ENCODE measurements at regions not wholly inside any gene's neighbourhood (a gene's known extent, or its start where the extent isn't known, plus 50 kb on each side); places are given as distances from the start of the nearest gene placed in this dataset.
"Not testable (repeated sequence)": the region's sequence is repeated elsewhere in the genome, so short reads cannot be mapped to it uniquely, and the experiment has no call there.

GRCh38 chr13:86253497-86253896 is 454.3 kb upstream of the SLITRK6 start:
- intact Hi-C loops (cut with DNase I); DNase-seq: not testable (repeated sequence)

DNA sequence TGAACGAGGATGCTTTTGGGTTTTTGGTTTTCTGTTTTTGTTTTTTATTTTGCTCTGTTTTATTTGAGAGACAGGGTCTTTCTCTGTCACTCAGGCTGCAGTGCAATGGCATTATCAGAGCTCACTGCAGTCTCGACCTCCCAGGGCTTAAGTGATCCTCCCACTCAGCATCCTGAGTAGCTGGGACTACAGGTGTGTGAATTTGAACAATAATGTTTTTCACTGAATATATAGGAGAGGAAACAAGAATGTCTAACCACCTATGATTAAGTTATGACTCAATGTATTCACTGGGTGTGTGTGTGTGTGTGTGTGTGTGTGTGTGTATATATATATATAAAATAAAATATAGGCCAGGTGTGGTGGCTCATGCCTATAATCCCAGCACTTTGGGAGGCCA is 456.6 kb upstream of the SLITRK6 start:
- DNase-seq; intact Hi-C loops (cut with DNase I): not testable (repeated sequence)

- intact Hi-C loops (cut with DNase I), result no loop called here
- DNase-seq, result no peak
Observed at GRCh38 chr13:86269511-86269910, 470.3 kb upstream of the SLITRK6 start.

DNA sequence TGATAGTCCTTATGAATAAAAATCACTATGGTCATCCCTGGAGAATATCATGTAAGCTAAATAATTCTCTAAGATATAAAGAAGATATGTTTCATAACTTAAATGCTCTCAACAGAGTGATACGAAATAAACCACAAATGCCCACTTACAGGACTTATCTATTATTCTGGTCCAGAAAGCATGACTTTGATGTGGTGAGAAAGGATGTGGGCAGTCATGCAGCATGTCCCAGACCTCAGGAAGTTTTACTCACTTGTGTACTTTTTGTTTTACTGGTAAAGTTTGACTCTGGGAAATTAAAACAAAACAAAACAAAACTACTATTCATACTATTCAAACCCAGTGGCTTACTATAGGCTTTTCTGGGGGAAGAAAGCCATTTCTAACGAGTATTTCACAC is 483.2 kb upstream of the SLITRK6 start:
- intact Hi-C loops (cut with DNase I), result no loop called here
- no peak for DNase-seq

DNA sequence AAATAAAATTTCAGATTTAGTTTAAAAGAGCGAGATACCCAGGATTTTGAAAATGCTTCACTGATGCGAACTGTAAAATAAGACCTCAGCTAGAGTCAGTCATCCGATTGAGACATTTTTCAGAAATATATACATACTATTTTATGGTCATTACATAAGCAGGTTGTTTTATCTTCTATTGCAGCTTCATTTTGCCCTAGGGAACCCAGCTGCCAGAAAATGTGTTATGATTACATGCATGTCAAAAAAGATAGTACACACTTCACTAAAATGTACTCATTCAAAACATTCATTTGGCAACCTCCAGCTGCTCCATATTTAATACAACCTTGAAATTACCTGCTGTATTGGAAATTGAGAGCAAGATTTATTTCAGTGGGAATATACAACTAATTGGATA is 483.8 kb upstream of the SLITRK6 start:
- no peak for DNase-seq
- intact Hi-C loops (cut with DNase I), result no loop called here

- intact Hi-C loops (cut with DNase I), result no loop called here
- no peak for DNase-seq
Observed at GRCh38 chr13:86298725-86299124, 499.5 kb upstream of the SLITRK6 start.

GRCh38 chr13:86299128-86299527 is 499.9 kb upstream of the SLITRK6 start:
- intact Hi-C loops (cut with DNase I), result no loop called here

GRCh38 chr13:86309881-86310280 is 510.7 kb upstream of the SLITRK6 start:
- intact Hi-C loops (cut with DNase I), result no loop called here
- no peak for DNase-seq

More at GRCh38 chr13:86299128-86299527, 499.9 kb upstream of the SLITRK6 start:
- no peak for DNase-seq

GRCh38 chr13:86313421-86313820 is 514.2 kb upstream of the SLITRK6 start:
- DNase-seq, result no peak
- intact Hi-C loops (cut with DNase I), result no loop called here

- no peak for DNase-seq
- intact Hi-C loops (cut with DNase I), result no loop called here
Observed at GRCh38 chr13:86318450-86318849, 519.2 kb upstream of the SLITRK6 start.

DNA sequence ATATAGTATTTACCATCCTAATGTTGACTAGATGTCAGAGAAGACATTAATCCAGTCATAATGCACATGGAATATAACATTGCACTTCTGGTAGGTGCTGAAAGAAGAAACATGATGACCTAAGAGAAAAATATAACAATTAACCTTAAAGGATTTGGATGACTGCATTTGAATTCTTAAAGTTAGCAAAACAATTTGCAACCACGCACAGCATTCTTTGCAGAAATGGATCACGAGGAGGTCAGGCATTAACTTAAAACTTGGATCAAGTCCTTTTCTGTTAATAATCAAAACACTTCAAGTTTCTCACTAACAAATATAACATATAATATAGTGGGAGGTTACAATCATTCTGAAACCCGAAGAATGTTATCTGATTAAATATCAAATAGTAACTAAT is 525.0 kb upstream of the SLITRK6 start:
- DNase-seq, result no peak
- intact Hi-C loops (cut with DNase I), result no loop called here

DNA sequence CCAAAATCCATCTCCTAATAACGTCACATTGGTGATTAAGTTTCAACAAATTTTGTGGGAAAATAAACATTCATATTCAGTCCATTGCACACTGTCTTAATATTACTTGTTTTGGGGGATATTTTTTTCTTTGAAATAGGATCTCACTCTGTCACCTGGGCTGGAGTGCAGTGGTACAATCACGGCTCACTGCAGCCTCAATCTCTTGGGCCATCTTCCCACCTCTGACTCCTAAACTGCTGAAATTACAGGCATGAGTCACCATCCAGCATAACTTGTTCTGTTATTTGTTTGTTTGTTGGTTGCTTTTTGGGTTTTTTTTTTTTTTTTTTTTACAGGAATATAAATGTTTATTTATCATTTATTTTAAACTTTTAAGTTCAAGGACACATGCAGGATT is 556.1 kb upstream of the SLITRK6 start:
- intact Hi-C loops (cut with DNase I), result no loop called here

GRCh38 chr13:86357106-86357505 is 557.9 kb upstream of the SLITRK6 start:
- no peak for DNase-seq
- intact Hi-C loops (cut with DNase I), result no loop called here

More for the DNA sequence above, 556.1 kb upstream of the SLITRK6 start:
- DNase-seq, result no peak

DNA sequence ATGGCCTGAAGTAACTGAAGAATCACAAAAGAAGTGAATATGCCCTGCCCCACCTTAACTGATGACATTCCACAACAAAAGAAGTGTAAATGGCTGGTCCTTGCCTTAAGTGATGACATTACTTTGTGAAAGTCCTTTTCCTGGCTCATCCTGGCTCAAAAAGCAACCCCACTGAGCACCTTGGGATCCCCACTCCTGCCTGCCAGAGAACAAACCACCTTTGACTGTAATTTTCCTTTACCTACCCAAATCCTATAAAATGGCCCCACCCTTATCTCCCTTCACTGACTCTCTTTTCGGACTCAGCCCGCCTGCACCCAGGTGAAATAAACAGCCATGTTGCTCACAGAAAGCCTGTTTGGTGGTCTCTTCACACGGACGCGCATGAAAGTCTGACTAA is 564.5 kb upstream of the SLITRK6 start:
- intact Hi-C loops (cut with DNase I); DNase-seq: not testable (repeated sequence)

GRCh38 chr13:86368924-86369323 is 569.7 kb upstream of the SLITRK6 start:
- peak in 2 of 10 donors; percentile 51 to 58 for DNase-seq
- intact Hi-C loops (cut with DNase I), result no loop called here

DNA sequence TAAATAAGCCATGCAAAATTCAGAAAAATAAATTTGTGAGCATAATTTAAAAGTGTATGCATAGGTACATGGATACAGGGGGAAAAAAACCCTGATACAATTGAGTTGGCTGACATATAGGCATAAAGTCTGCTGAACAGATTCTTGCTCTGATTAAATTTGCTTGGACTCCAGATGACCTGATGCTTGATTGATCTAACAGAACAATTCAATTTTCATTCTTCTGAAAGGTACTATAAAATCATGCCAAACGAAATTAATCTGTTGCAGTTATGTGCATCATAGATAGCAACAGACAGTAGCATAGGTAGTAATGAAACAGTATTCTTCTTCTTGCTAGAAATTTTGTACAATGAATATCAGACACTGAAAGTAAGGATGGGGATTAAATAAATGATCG is 578.2 kb upstream of the SLITRK6 start:
- no peak for DNase-seq
- intact Hi-C loops (cut with DNase I), result no loop called here

- no peak for DNase-seq
- intact Hi-C loops (cut with DNase I), result no loop called here
Observed at GRCh38 chr13:86378628-86379027, 579.4 kb upstream of the SLITRK6 start.

- peak in 5 of 10 donors; percentile 2 to 84 (median 43) for DNase-seq
- intact Hi-C loops (cut with DNase I), result no loop called here
Observed at GRCh38 chr13:86383151-86383550, 583.9 kb upstream of the SLITRK6 start.

GRCh38 chr13:86383561-86383960 is 584.3 kb upstream of the SLITRK6 start:
- no peak for DNase-seq
- intact Hi-C loops (cut with DNase I), result no loop called here

GRCh38 chr13:86397635-86398034 is 598.4 kb upstream of the SLITRK6 start:
- intact Hi-C loops (cut with DNase I), result no loop called here
- no peak for DNase-seq

DNA sequence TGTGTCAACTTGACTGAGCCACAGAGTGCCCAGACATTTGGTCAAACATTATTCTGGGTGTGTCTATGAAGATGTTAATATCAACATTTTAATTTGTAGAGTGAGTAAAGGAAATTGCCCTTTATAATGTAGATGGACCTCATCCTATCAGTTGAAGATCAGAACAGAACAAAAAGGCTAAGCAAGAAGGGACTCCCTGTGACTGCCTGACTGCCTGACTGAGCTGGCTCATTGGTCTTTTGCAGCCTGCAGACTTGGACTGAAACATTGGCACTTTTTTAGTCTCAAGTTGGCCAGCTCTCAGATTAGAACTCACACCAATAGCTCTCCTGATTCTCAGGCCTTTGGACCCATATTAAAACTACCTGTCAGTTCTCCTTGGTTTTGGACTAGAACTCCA is 600.4 kb upstream of the SLITRK6 start:
- DNase-seq, result no peak
- intact Hi-C loops (cut with DNase I), result no loop called here

DNA sequence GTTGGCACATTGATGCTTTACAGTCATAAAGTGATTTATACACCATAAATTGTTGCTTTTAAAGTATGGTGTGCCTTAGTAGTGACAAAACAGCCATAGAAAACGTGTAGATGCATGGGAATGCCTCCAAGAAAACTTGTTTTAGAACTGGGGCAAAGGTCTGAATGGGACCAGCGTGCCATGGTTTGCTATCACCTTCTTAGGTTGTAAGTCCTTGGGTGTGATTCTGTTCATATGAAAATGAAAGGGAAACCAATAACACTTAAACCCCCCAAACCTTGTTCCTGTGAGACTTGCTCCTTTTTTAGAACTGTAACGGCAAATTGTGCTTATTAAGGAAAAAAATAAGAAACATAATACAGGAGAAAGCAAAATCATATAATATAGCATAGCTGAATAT is 603.3 kb upstream of the SLITRK6 start:
- intact Hi-C loops (cut with DNase I), result no loop called here
- no peak for DNase-seq

- intact Hi-C loops (cut with DNase I), result no loop called here
- DNase-seq, result no peak
Observed at GRCh38 chr13:86403181-86403580, 604.0 kb upstream of the SLITRK6 start.
